Astrocyte of the spinal cord (primary cell): ENCODE measurements at regions not wholly inside any gene's neighbourhood (a gene's known extent, or its start where the extent isn't known, plus 50 kb on each side); places are given as distances from the start of the nearest gene placed in this dataset.
"Not testable (repeated sequence)": the region's sequence is repeated elsewhere in the genome, so short reads cannot be mapped to it uniquely, and the experiment has no call there.

Source experiments
- DNase-seq: peaks from one replicate; pipeline ENCODE4 v3.0.0; 2011; ENCODE audit warnings: low read depth, low spot score
- H3K4me3 ChIP-seq: 2 replicates; pipeline ENCODE4 v1.5.1; 2011; ENCODE audit warnings: low read depth, mild to moderate bottlenecking, low read length, moderate library complexity
- CTCF ChIP-seq: IDR thresholded peaks from 2 replicates; pipeline ENCODE4 v1.5.1; 2012; ENCODE audit warnings: low read depth, mild to moderate bottlenecking, low read length, inconsistent platforms
- in situ Hi-C: cut with HindIII; loops from 2 replicates; pipeline ENCODE4 v1.10.0; 2017; ENCODE audit warnings: low sequenced_read_pairs

- TF ChIP-seq CTCF: no peak
- no peak for DNase-seq
- in situ Hi-C loops: no loop called here
- no peak overlapping the region for H3K4me3 ChIP-seq
Measured at GRCh38 chr4:173991814-173992213, 291.7 kb downstream of the FBXO8 start.

- no peak for TF ChIP-seq CTCF
- in situ Hi-C loops: no loop called here
- no peak overlapping the region for H3K4me3 ChIP-seq
- no peak for DNase-seq
Measured at GRCh38 chr4:173991316-173991715, 292.2 kb downstream of the FBXO8 start.

GRCh38 chr4:173990869-173991210 is 292.6 kb downstream of the FBXO8 start:
- in situ Hi-C loops: no loop called here
- no peak for TF ChIP-seq CTCF
- DNase-seq: no peak

GRCh38 chr4:173990126-173990868 is 293.2 kb downstream of the FBXO8 start:
- TF ChIP-seq CTCF: peak; percentile 65
- DNase-seq: peak; percentile 44
- no peak overlapping the region for H3K4me3 ChIP-seq
- in situ Hi-C loops: no loop called here

More at GRCh38 chr4:173990869-173991210, 292.6 kb downstream of the FBXO8 start:
- H3K4me3 ChIP-seq: no peak overlapping the region

GRCh38 chr4:173963523-173963922 is 319.9 kb downstream of the FBXO8 start:
- H3K4me3 ChIP-seq, in situ Hi-C loops, DNase-seq: not testable (repeated sequence)

- H3K4me3 ChIP-seq: no peak overlapping the region
- TF ChIP-seq CTCF: no peak
- in situ Hi-C loops: no loop called here
- no peak for DNase-seq
Measured at GRCh38 chr4:173960398-173960797, 323.1 kb downstream of the FBXO8 start.

- H3K4me3 ChIP-seq: no peak overlapping the region
- TF ChIP-seq CTCF: no peak
- in situ Hi-C loops: no loop called here
- peak; percentile 4 for DNase-seq
Measured at GRCh38 chr4:173958445-173958844, 325.0 kb downstream of the FBXO8 start.
